ENCODE measurements at regions not wholly inside any gene's neighbourhood (a gene's known extent, or its start where the extent isn't known, plus 50 kb on each side); places are given as distances from the start of the nearest gene placed in this dataset.

GRCh38 chr1:91123319-91123718, 101.5 kb upstream of the ZNF644 start:
- H3K9me3 ChIP-seq (ENCODE audit: insufficient read depth, low read depth, low read length), result no peaks in the 10 kb centered on the region
- WGBS (ENCODE audit: extremely low coverage, insufficient coverage, insufficient read length), result no CpG with 5 or more reads among the region's 2 CpGs
- no peaks in the 10 kb centered on the region for H3K27me3 ChIP-seq (ENCODE audit: insufficient read depth, low read length)
- no peak overlapping the region for H2AFZ ChIP-seq (ENCODE audit: insufficient read depth, low read length, poor library complexity)
- H3K4me3 ChIP-seq (ENCODE audit: low read depth, low read length), result no peak overlapping the region
- peak overlapping the region; percentile 24 for H2BK120ac ChIP-seq (ENCODE audit: insufficient read depth, low read length, poor library complexity)
- no peak overlapping the region for H3K4ac ChIP-seq (ENCODE audit: low read depth, low read length)
- H3K36me3 ChIP-seq (ENCODE audit: control insufficient read depth in 1 of 2, insufficient read depth in 2 of 2, low read length in 2 of 2), result no peaks in the 10 kb centered on the region
- peaks cover 16 to 17% of the 10 kb centered on the region in 2 experiments for H3K4me1 ChIP-seq (ENCODE audit: control insufficient read depth in 1 of 2, insufficient read depth in 2 of 2, low read length in 2 of 2)
- no peak for DNase-seq
- H2BK12ac ChIP-seq (ENCODE audit: low read length), result peak overlapping the region; percentile 83
- H3K4me2 ChIP-seq (ENCODE audit: low read length), result no peak overlapping the region
- no peaks in the 10 kb centered on the region for H3K79me2 ChIP-seq (ENCODE audit: control insufficient read depth, insufficient read depth, low read length, poor library complexity)
- peak overlapping the region; percentile 43 for H2BK5ac ChIP-seq (ENCODE audit: low read depth, low read length, poor library complexity)
- H2AK5ac ChIP-seq (ENCODE audit: low read length), result no peak overlapping the region
- no peak overlapping the region for H3K23ac ChIP-seq (ENCODE audit: low read length)
- H4K12ac ChIP-seq (ENCODE audit: low read depth, low read length), result no peak overlapping the region
- no peak overlapping the region for H3K9ac ChIP-seq (ENCODE audit: low read length)
- no peak overlapping the region for H3K14ac ChIP-seq (ENCODE audit: low read length)
- no peak overlapping the region for H3K18ac ChIP-seq (ENCODE audit: low read length)
- H4K8ac ChIP-seq (ENCODE audit: low read depth, low read length), result no peak overlapping the region
- H3K79me1 ChIP-seq (ENCODE audit: low read length), result peaks cover 4% of the 10 kb centered on the region
- H4K91ac ChIP-seq (ENCODE audit: low read depth, low read length), result no peak overlapping the region
- H3K27ac ChIP-seq (ENCODE audit: low read depth, low read length), result no peak overlapping the region

- Histone ChIP-seq H3K4ac (ENCODE audit: low read depth, low read length) (no peak overlapping the region), H4K91ac (ENCODE audit: low read depth, low read length) (no peak overlapping the region), H3K18ac (ENCODE audit: low read length) (no peak overlapping the region), H3K27me3 (ENCODE audit: insufficient read depth, low read length) (no peaks in the 10 kb centered on the region), H2BK5ac (ENCODE audit: low read depth, low read length, poor library complexity) (no peak overlapping the region), H2AFZ (ENCODE audit: insufficient read depth, low read length, poor library complexity) (no peak overlapping the region), H2BK12ac (ENCODE audit: low read length) (no peak overlapping the region), H4K8ac (ENCODE audit: low read depth, low read length) (no peak overlapping the region), H2BK120ac (ENCODE audit: insufficient read depth, low read length, poor library complexity) (no peak overlapping the region), H3K36me3 (ENCODE audit: control insufficient read depth in 1 of 2, insufficient read depth in 2 of 2, low read length in 2 of 2) (no peaks in the 10 kb centered on the region), H3K27ac (ENCODE audit: low read depth, low read length) (no peak overlapping the region), H3K4me1 (ENCODE audit: control insufficient read depth in 1 of 2, insufficient read depth in 2 of 2, low read length in 2 of 2) (peaks cover 16 to 17% of the 10 kb centered on the region in 2 experiments), H3K4me3 (ENCODE audit: low read depth, low read length) (no peak overlapping the region), H3K9ac (ENCODE audit: low read length) (no peak overlapping the region), H3K79me1 (ENCODE audit: low read length) (peaks cover 4% of the 10 kb centered on the region), H3K23ac (ENCODE audit: low read length) (no peak overlapping the region), H3K9me3 (ENCODE audit: insufficient read depth, low read depth, low read length) (no peaks in the 10 kb centered on the region), H4K12ac (ENCODE audit: low read depth, low read length) (no peak overlapping the region), H3K14ac (ENCODE audit: low read length) (no peak overlapping the region), H3K4me2 (ENCODE audit: low read length) (no peak overlapping the region), H3K79me2 (ENCODE audit: control insufficient read depth, insufficient read depth, low read length, poor library complexity) (no peaks in the 10 kb centered on the region), H2AK5ac (ENCODE audit: low read length) (no peak overlapping the region)
- DNase-seq, result peak; percentile 85 to 91
- WGBS (ENCODE audit: extremely low coverage, insufficient coverage, insufficient read length), result no CpG with 5 or more reads among the region's 2 CpGs
Observed at GRCh38 chr1:91122106-91122717, 100.4 kb upstream of the ZNF644 start.

GRCh38 chr1:91121366-91121765, 99.5 kb upstream of the ZNF644 start:
- Histone ChIP-seq H3K27ac (ENCODE audit: low read depth, low read length) (peak overlapping the region; percentile 36), H4K91ac (ENCODE audit: low read depth, low read length) (no peak overlapping the region), H3K9me3 (ENCODE audit: insufficient read depth, low read depth, low read length) (no peaks in the 10 kb centered on the region), H2AK5ac (ENCODE audit: low read length) (no peak overlapping the region), H3K27me3 (ENCODE audit: insufficient read depth, low read length) (no peaks in the 10 kb centered on the region), H4K8ac (ENCODE audit: low read depth, low read length) (peak overlapping the region; percentile 65), H2BK12ac (ENCODE audit: low read length) (no peak overlapping the region), H3K4me3 (ENCODE audit: low read depth, low read length) (no peak overlapping the region), H4K12ac (ENCODE audit: low read depth, low read length) (no peak overlapping the region), H3K23ac (ENCODE audit: low read length) (no peak overlapping the region), H3K36me3 (ENCODE audit: control insufficient read depth in 1 of 2, insufficient read depth in 2 of 2, low read length in 2 of 2) (no peaks in the 10 kb centered on the region), H2AFZ (ENCODE audit: insufficient read depth, low read length, poor library complexity) (no peak overlapping the region), H2BK120ac (ENCODE audit: insufficient read depth, low read length, poor library complexity) (no peak overlapping the region), H3K9ac (ENCODE audit: low read length) (no peak overlapping the region), H3K79me1 (ENCODE audit: low read length) (peaks cover 4% of the 10 kb centered on the region), H3K4ac (ENCODE audit: low read depth, low read length) (no peak overlapping the region), H3K14ac (ENCODE audit: low read length) (peak overlapping the region; percentile 22), H3K4me1 (ENCODE audit: control insufficient read depth in 1 of 2, insufficient read depth in 2 of 2, low read length in 2 of 2) (peaks cover 16 to 17% of the 10 kb centered on the region in 2 experiments), H3K18ac (ENCODE audit: low read length) (no peak overlapping the region), H3K79me2 (ENCODE audit: control insufficient read depth, insufficient read depth, low read length, poor library complexity) (no peaks in the 10 kb centered on the region), H2BK5ac (ENCODE audit: low read depth, low read length, poor library complexity) (no peak overlapping the region), H3K4me2 (ENCODE audit: low read length) (no peak overlapping the region)
- DNase-seq, result peak; percentile 54 to 67
- no CpG with 5 or more reads among the region's 2 CpGs for WGBS (ENCODE audit: extremely low coverage, insufficient coverage, insufficient read length)

GRCh38 chr1:91120936-91121335, 99.1 kb upstream of the ZNF644 start:
- WGBS (ENCODE audit: extremely low coverage, insufficient coverage, insufficient read length), result no CpG with 5 or more reads among the region's 1 CpG
- DNase-seq, result peak; percentile 22 to 66
- Histone ChIP-seq H2AFZ (ENCODE audit: insufficient read depth, low read length, poor library complexity) (no peak overlapping the region), H3K79me1 (ENCODE audit: low read length) (peaks cover 4% of the 10 kb centered on the region), H3K9ac (ENCODE audit: low read length) (no peak overlapping the region), H3K4me2 (ENCODE audit: low read length) (no peak overlapping the region), H2AK5ac (ENCODE audit: low read length) (no peak overlapping the region), H4K8ac (ENCODE audit: low read depth, low read length) (no peak overlapping the region), H3K4me3 (ENCODE audit: low read depth, low read length) (no peak overlapping the region), H4K12ac (ENCODE audit: low read depth, low read length) (no peak overlapping the region), H4K91ac (ENCODE audit: low read depth, low read length) (no peak overlapping the region), H3K14ac (ENCODE audit: low read length) (no peak overlapping the region), H2BK120ac (ENCODE audit: insufficient read depth, low read length, poor library complexity) (no peak overlapping the region), H3K36me3 (ENCODE audit: control insufficient read depth in 1 of 2, insufficient read depth in 2 of 2, low read length in 2 of 2) (no peaks in the 10 kb centered on the region), H3K23ac (ENCODE audit: low read length) (no peak overlapping the region), H3K4ac (ENCODE audit: low read depth, low read length) (no peak overlapping the region), H3K27me3 (ENCODE audit: insufficient read depth, low read length) (no peaks in the 10 kb centered on the region), H3K4me1 (ENCODE audit: control insufficient read depth in 1 of 2, insufficient read depth in 2 of 2, low read length in 2 of 2) (peaks cover 16 to 17% of the 10 kb centered on the region in 2 experiments), H2BK5ac (ENCODE audit: low read depth, low read length, poor library complexity) (no peak overlapping the region), H2BK12ac (ENCODE audit: low read length) (no peak overlapping the region), H3K79me2 (ENCODE audit: control insufficient read depth, insufficient read depth, low read length, poor library complexity) (no peaks in the 10 kb centered on the region), H3K9me3 (ENCODE audit: insufficient read depth, low read depth, low read length) (no peaks in the 10 kb centered on the region), H3K18ac (ENCODE audit: low read length) (no peak overlapping the region), H3K27ac (ENCODE audit: low read depth, low read length) (peak overlapping the region; percentile 36)
